SK-N-SH (cell line): ENCODE measurements at regions not wholly inside any gene's neighbourhood (a gene's known extent, or its start where the extent isn't known, plus 50 kb on each side); places are given as distances from the start of the nearest gene placed in this dataset.
"Not testable (repeated sequence)": the region's sequence is repeated elsewhere in the genome, so short reads cannot be mapped to it uniquely, and the experiment has no call there.

Source experiments
- CTCF ChIA-PET: fragments of 300-600, 350-600 bp; formaldehyde crosslinking; extraction: SDS; loops from one replicate; lab custom pipeline; 2021; lab: Yijun Ruan, JAX
- POLR2A ChIA-PET: fragments of 350-600 bp; sonication (Branson Sonifier 250); formaldehyde crosslinking; extraction: SDS; loops from one replicate; lab custom pipeline; 2020; ENCODE audit warnings: antibody characterized with exemption, inconsistent platforms; lab: Yijun Ruan, JAX
- DNase-seq: peaks from one replicate; pipeline ENCODE4 v3.0.0; 2012
- H2AFZ ChIP-seq: fragments of 200-600 bp; sonication (generic); 2 replicates; pipeline ENCODE4 v1.8.1; 2016; ENCODE audit warnings: antibody characterized with exemption, mild to moderate bottlenecking, low read depth
- H3F3A ChIP-seq: fragments of 200-600 bp; sonication (generic); replicated peaks from 2 replicates; pipeline ENCODE3; 2016; ENCODE audit warnings: antibody characterized with exemption, mild to moderate bottlenecking; ENCODE audit not compliant: insufficient read depth
- H3K27ac ChIP-seq, 2 experiments: fragments of 200-500 bp in 1 of 2; fragments of 200-600 bp in 1 of 2; sonication (Bioruptor generic) in 1 of 2; sonication (generic), shearing (Covaris generic) in 1 of 2; 2 replicates each; pipeline versions ENCODE4 v1.5.1 to v1.6.1; 2014 to 2016; ENCODE audit warnings: low read depth in 2 of 2, inconsistent platforms in 1 of 2, low read length in 1 of 2, mild to moderate bottlenecking in 1 of 2, mixed read lengths in 1 of 2
- H3K27me3 ChIP-seq: fragments of 200-600 bp; sonication (generic), shearing (Covaris generic); 2 replicates; pipeline ENCODE4 v1.6.1; 2016; ENCODE audit warnings: mixed run types; ENCODE audit not compliant: insufficient read depth
- H3K36me3 ChIP-seq, 2 experiments: fragments of 200-500 bp in 1 of 2; fragments of 200-600 bp in 1 of 2; sonication (Bioruptor generic) in 1 of 2; sonication (generic) in 1 of 2; replicated peaks in 1 of 2; 2 replicates each; pipeline versions ENCODE3 to v1.5.1; 2014 to 2016; ENCODE audit warnings: low read length in 1 of 2, mild to moderate bottlenecking in 1 of 2; ENCODE audit not compliant: insufficient read depth in 2 of 2, control insufficient read depth in 1 of 2
- H3K4me1 ChIP-seq, 2 experiments: fragments of 200-500 bp in 1 of 2; fragments of 200-600 bp in 1 of 2; sonication (Bioruptor generic) in 1 of 2; sonication (generic), shearing (Covaris generic) in 1 of 2; 2 replicates each; pipeline versions ENCODE4 v1.5.1 to v1.6.1; 2014 to 2016; ENCODE audit warnings: low read depth in 1 of 2, low read length in 1 of 2, mixed run types in 1 of 2; ENCODE audit not compliant: insufficient read depth in 2 of 2, control insufficient read depth in 1 of 2
- H3K4me2 ChIP-seq: fragments of 200-600 bp; sonication (generic), shearing (Covaris generic); 2 replicates; pipeline ENCODE4 v1.6.1; 2017; ENCODE audit warnings: mixed run types
- H3K4me3 ChIP-seq, 2 experiments: fragments of 200-500 bp in 1 of 2; fragments of 200-600 bp in 1 of 2; sonication (Bioruptor generic) in 1 of 2; sonication (generic), shearing (Covaris generic) in 1 of 2; 2 replicates each; pipeline versions ENCODE4 v1.5.1 to v1.8.1; 2014 to 2016; ENCODE audit warnings: low read depth in 2 of 2, inconsistent platforms in 1 of 2, low read length in 1 of 2, mild to moderate bottlenecking in 1 of 2, mixed read lengths in 1 of 2, moderate library complexity in 1 of 2
- H3K79me2 ChIP-seq: fragments of 200-600 bp; sonication (generic); 2 replicates; pipeline ENCODE4 v1.8.1; 2017; ENCODE audit warnings: mild to moderate bottlenecking; ENCODE audit not compliant: insufficient read depth
- H3K9ac ChIP-seq: fragments of 200-600 bp; sonication (generic); 2 replicates; pipeline ENCODE4 v1.6.1; 2017; ENCODE audit warnings: mixed run types
- H3K9me2 ChIP-seq: fragments of 200-600 bp; sonication (generic); 2 replicates; pipeline ENCODE4 v1.6.1; 2017; ENCODE audit warnings: mixed run types
- H3K9me3 ChIP-seq: fragments of 200-600 bp; sonication (generic); 2 replicates; pipeline ENCODE4 v1.6.1; 2017; ENCODE audit warnings: mixed run types, mild to moderate bottlenecking, moderate library complexity
- H4K20me1 ChIP-seq: fragments of 200-600 bp; sonication (generic); 2 replicates; pipeline ENCODE4 v1.6.1; 2017; ENCODE audit warnings: mild to moderate bottlenecking, mixed run types; ENCODE audit not compliant: insufficient read depth
- CHD2 ChIP-seq: fragments of 150-350 bp; IDR thresholded peaks from 2 replicates; pipeline ENCODE4 v1.6.1; 2018; ENCODE audit warnings: low read length; ENCODE audit not compliant: partially characterized antibody
- EP300 ChIP-seq, 2 experiments: IDR thresholded peaks; 2 replicates each; pipeline versions ENCODE4 v1.4.0 to v1.6.1; 2012; ENCODE audit warnings: borderline replicate concordance in 1 of 2, low read depth in 1 of 2, low read length in 1 of 2
- FOXM1 ChIP-seq: IDR thresholded peaks from 2 replicates; pipeline ENCODE4 v1.4.0; 2012; ENCODE audit warnings: low read depth, mild to moderate bottlenecking
- GATA2 ChIP-seq: sonication (generic); formaldehyde crosslinking; IDR thresholded peaks from 2 replicates; pipeline ENCODE4 v1.5.0; 2020; ENCODE audit warnings: mild to moderate bottlenecking, missing genetic modification reagents
- JUND ChIP-seq: IDR thresholded peaks from 2 replicates; pipeline ENCODE4 v1.4.0; 2012
- NFIC ChIP-seq: IDR thresholded peaks from 2 replicates; pipeline ENCODE4 v1.4.0; 2012; ENCODE audit warnings: borderline replicate concordance
- POLR2AphosphoS5 ChIP-seq: IDR thresholded peaks from 2 replicates; pipeline ENCODE4 v1.6.1; 2012; ENCODE audit warnings: low read depth, low read length
- RAD21 ChIP-seq: IDR thresholded peaks from 2 replicates; pipeline ENCODE4 v1.6.1; 2012; ENCODE audit warnings: mild to moderate bottlenecking, low read length
- RCOR1 ChIP-seq: fragments of 150-350 bp; IDR thresholded peaks from 2 replicates; pipeline ENCODE4 v1.6.1; 2017; ENCODE audit warnings: antibody characterized with exemption, low read length
- SIN3A ChIP-seq: IDR thresholded peaks from 2 replicates; pipeline ENCODE4 v1.6.1; 2012; ENCODE audit warnings: low read depth, mild to moderate bottlenecking, low read length, moderate library complexity, borderline replicate concordance
- TCF12 ChIP-seq: IDR thresholded peaks from 2 replicates; pipeline ENCODE4 v1.4.0; 2012
- YY1 ChIP-seq: IDR thresholded peaks from 2 replicates; pipeline ENCODE4 v1.4.0; 2012; ENCODE audit warnings: low read depth, mild to moderate bottlenecking
- WGBS: methylation state at CpG from one replicate; pipeline ENCODE4 v1.1.6; 2017; ENCODE audit warnings: low lambda C conversion rate; 5-methylcytosine and 5-hydroxymethylcytosine counted together
- TF ChIP-seq, protein P1 (sequence below): IDR thresholded peaks from 2 replicates; pipeline ENCODE4 v1.4.0; 2012; ENCODE audit warnings: low read depth, borderline replicate concordance

DNA sequence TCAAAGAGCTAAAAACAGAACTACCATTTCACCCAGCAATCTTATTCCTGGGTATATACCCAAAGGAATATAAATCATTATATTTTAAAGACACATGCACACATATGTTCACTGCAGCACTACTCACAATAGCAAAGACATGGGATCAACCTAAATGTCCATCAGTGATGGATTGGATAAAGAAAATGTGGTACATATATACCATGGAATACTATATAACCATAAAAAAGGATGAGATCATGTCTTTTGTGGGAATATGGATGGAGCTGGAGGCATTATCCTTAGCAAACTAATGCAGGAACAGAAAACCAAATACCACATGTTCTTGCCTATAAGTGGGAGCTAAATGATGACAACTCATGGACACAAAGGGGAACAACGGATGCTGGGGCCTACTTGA lies 205.1 kb downstream of the EBLN2 start:
- H3F3A ChIP-seq, result not testable (repeated sequence)
- CTCF ChIA-PET, result interaction anchor here (0.8 kb wide), 1 partner anchor 165 kb away, joined by 3 read pairs; no protein-coding TSS in a partner anchor

DNA sequence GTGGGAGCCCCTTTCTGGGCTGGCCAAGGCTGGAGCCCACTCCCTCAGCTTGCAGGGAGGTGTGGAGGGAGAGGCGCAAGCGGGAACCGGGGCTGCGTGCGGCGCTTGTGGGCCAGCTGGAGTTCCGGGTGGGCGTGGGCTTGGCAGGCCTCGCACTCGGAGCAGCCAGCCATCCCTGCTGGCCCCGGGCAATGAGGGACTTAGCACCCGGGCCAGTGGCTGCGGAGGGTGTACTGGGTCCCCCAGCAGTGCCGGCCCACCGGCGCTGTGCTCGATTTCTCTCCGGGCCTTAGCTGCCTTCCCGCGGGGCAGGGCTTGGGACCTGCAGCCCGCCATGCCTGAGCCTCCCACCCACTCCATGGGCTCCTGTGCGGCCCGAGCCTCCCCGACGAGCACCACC lies 207.7 kb downstream of the EBLN2 start:
- WGBS, result no CpG with 5 or more reads among the region's 25 CpGs
- POLR2A ChIA-PET, result not testable (repeated sequence)

More for the DNA sequence above, 205.1 kb downstream of the EBLN2 start:
- H3K36me3 ChIP-seq, H3K4me3 ChIP-seq, H3K9me2 ChIP-seq, H3K27me3 ChIP-seq, H3K4me2 ChIP-seq, DNase-seq, H3K9ac ChIP-seq, H2AFZ ChIP-seq, H3K79me2 ChIP-seq, POLR2A ChIA-PET, H3K27ac ChIP-seq, H4K20me1 ChIP-seq, H3K9me3 ChIP-seq: not testable (repeated sequence)
- 59% methylated on average over 1 of the region's 1 CpG for WGBS
- H3K4me1 ChIP-seq, result peaks cover 0 to 11% of the 10 kb centered on the region in 2 experiments; a peak in 2 of 4 replicates

DNA sequence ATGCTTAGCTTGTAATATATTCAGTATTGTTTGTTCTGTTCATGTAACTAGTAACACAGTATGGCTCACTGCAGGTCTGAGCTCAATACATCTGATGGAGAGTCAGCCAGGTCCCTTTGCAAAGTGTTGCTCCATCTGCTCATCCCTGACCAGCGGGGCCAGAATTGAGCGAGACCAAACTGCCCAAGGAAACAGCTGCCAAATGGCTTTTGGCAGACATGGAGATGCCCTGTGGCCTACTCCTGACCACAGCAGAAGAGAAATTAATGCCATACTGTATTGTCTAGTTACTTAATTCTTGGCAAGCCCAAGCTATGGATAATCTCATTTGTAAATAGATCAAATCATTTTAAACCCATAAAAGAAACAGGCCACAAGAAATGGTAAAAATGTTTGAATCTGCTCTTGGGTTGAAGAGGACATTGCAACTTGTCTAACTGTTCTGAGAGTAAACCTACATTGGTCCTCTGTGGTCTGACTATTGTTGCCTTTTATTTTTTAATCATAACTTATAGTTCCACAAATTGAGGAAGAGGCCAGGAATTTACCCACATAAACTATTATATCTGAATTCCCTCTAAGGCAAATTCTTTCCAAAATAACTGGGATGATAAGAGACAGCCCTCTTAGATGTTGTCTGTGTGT lies 209.5 kb downstream of the EBLN2 start:
- Histone ChIP-seq H3K4me3 (no peak overlapping the region), H3K36me3 (no peaks in the 10 kb centered on the region), H3K4me1 (peaks cover 0 to 11% of the 10 kb centered on the region in 2 experiments; a peak in 2 of 4 replicates), H3K9me2 (no peaks in the 10 kb centered on the region), H3K27ac (peak overlapping the region in 1 of 2 experiments; percentile 94; a peak in 2 of 4 replicates), H4K20me1 (no peaks in the 10 kb centered on the region)
- CTCF ChIA-PET, result interaction anchor here (1.2 to 1.6 kb wide), 3 partner anchors 14 to 104 kb away, joined by 3 to 10 read pairs (median 6); no protein-coding TSS in a partner anchor
- DNase-seq, result peak; percentile 69
- peak; percentile 38; the same call in 1 of the 2 replicates for TF ChIP-seq TCF12
- no peak for TF ChIP-seq SIN3A
- peak; percentile 42; the same call in 1 of the 2 replicates for TF ChIP-seq NFIC
- TF ChIP-seq YY1, result no peak
- TF ChIP-seq RAD21, result peak; percentile 40
- TF ChIP-seq POLR2AphosphoS5, result peak; percentile 34; the same call in 1 of the 2 replicates
- no peak for TF ChIP-seq JUND
- no peak for TF ChIP-seq FOXM1
- TF ChIP-seq GATA2, result 0 out of 2 replicates have a peak, but pooled peaks have one; percentile 23
- peak in 1 of 2 experiments; percentile 83; a peak in 2 of 4 replicates for TF ChIP-seq EP300 (IDR thresholded peaks at IDR 0.05; ENCODE audit: borderline replicate concordance in 1 of 2, low read depth in 1 of 2, low read length in 1 of 2)
- peak; percentile 46 for TF ChIP-seq CHD2
- TF ChIP-seq RCOR1, result peak; percentile 59; the same call in 1 of the 2 replicates
- TF ChIP-seq, protein P1, sequence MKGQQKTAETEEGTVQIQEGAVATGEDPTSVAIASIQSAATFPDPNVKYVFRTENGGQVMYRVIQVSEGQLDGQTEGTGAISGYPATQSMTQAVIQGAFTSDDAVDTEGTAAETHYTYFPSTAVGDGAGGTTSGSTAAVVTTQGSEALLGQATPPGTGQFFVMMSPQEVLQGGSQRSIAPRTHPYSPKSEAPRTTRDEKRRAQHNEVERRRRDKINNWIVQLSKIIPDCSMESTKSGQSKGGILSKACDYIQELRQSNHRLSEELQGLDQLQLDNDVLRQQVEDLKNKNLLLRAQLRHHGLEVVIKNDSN, result no peak
- TF ChIP-seq, all 33 proteins: peak for 8
- H3F3A ChIP-seq, result no peaks in the 10 kb centered on the region
- H3K4me2 ChIP-seq, result no peak overlapping the region
- H3K79me2 ChIP-seq, result no peaks in the 10 kb centered on the region
- 25% methylated on average over 2 of the region's 2 CpGs for WGBS
- H3K27me3 ChIP-seq, result no peaks in the 10 kb centered on the region
- POLR2A ChIA-PET, result interaction anchor here (1.2 kb wide), 1 partner anchor 78 kb away, joined by 3 read pairs; no protein-coding TSS in a partner anchor
- H3K9me3 ChIP-seq, result no peaks in the 10 kb centered on the region
- no peak overlapping the region for H3K9ac ChIP-seq
- 0 out of 2 replicates have a peak overlapping the region, but pooled peaks have one; percentile 35 for H2AFZ ChIP-seq

More for the DNA sequence above, 207.7 kb downstream of the EBLN2 start:
- H3K36me3 ChIP-seq, H3K27ac ChIP-seq, H3K4me2 ChIP-seq, H3F3A ChIP-seq, H3K9me2 ChIP-seq, H3K27me3 ChIP-seq, H2AFZ ChIP-seq, H3K9ac ChIP-seq, H3K79me2 ChIP-seq, H4K20me1 ChIP-seq, DNase-seq, H3K4me3 ChIP-seq, H3K9me3 ChIP-seq, CTCF ChIA-PET: not testable (repeated sequence)
- H3K4me1 ChIP-seq, result peaks cover 0 to 11% of the 10 kb centered on the region in 2 experiments; a peak in 2 of 4 replicates
